Thoracic aorta (tissue), 2 donors: ENCODE measurements at regions not wholly inside any gene's neighbourhood (a gene's known extent, or its start where the extent isn't known, plus 50 kb on each side); places are given as distances from the start of the nearest gene placed in this dataset.
"Not testable (repeated sequence)": the region's sequence is repeated elsewhere in the genome, so short reads cannot be mapped to it uniquely, and the experiment has no call there.

ENCODE experiments used
- ATAC-seq: fragments of 150-250 bp; one replicate; pipeline ENCODE4 v1.8.0; 2017; ENCODE audit warnings: low read depth; ENCODE audit not compliant: insufficient number of reproducible peaks, low FRiP score
- DNase-seq: peaks from one replicate; pipeline ENCODE4 v3.0.0-alpha.2; 2020; ENCODE audit warnings: low spot score
- H3K27ac ChIP-seq, 2 donors: fragments of 200-600 bp; sonication (generic); 1 replicate in 1 of 2; 2 replicates in 1 of 2; pipeline ENCODE4 v1.5.1; 2016; ENCODE audit warnings: mild to moderate bottlenecking in 2 of 2, moderate library complexity in 2 of 2
- H3K27me3 ChIP-seq: fragments of 200-600 bp; sonication (generic); replicated peaks from 2 replicates; pipeline ENCODE4 v1.6.0; 2016; ENCODE audit warnings: mild to moderate bottlenecking; ENCODE audit not compliant: insufficient read depth
- H3K36me3 ChIP-seq: fragments of 200-600 bp; sonication (generic); one replicate; pipeline ENCODE4 v1.5.1; 2016
- H3K4me1 ChIP-seq, 2 donors: fragments of 200-600 bp; sonication (generic); 1 replicate in 1 of 2; 2 replicates in 1 of 2; pipeline versions ENCODE4 v1.5.1 to v1.6.0; 2016; ENCODE audit warnings: low read depth in 2 of 2, mild to moderate bottlenecking in 1 of 2; ENCODE audit not compliant: control insufficient read depth in 1 of 2
- H3K4me3 ChIP-seq: fragments of 200-600 bp; sonication (generic); 2 replicates; pipeline ENCODE4 v1.5.1; 2016; ENCODE audit warnings: mild to moderate bottlenecking
- H3K9me3 ChIP-seq: fragments of 200-600 bp; sonication (generic); 2 replicates; pipeline ENCODE4 v1.5.1; 2016
- CTCF ChIP-seq: fragments of 200-600 bp; sonication (generic); IDR thresholded peaks from one replicate; pipeline ENCODE4 v1.5.1; 2019; ENCODE audit warnings: antibody characterized with exemption

DNA sequence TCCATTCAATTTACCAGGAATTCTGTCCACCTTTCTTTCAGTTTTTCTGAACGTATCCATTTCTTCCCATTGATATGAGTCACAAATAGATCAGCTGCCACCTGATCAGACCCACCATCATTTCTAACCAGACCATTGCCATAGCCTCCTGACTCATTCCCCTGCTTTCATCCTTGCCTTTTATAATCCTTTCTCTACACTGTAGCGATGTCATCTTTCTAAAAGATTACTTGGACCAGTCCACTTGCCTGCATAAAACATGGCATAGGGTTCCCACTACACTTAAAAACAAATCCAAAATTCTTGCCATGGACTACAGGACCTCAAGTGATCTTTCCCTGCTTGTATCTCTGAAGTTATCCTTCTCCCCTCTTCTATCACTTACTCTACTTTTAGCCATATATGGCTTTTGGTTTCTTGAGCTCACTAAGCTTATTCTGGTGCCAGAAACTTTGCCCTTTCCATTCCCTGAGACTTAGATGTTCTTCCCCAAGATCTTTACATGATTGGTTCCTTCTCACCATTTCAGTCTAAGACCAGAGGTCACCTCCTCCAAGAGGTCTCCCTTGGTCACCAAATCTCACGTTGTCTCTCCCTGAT lies 149.5 kb upstream of the KRR1 start:
- no peaks in the 10 kb centered on the region for H3K27me3 ChIP-seq
- no peaks in the 10 kb centered on the region for H3K9me3 ChIP-seq
- H3K4me3 ChIP-seq = no peak overlapping the region
- peaks cover 0 to 28% of the 10 kb centered on the region in 2 donors for H3K4me1 ChIP-seq
- H3K36me3 ChIP-seq = no peaks in the 10 kb centered on the region
- ATAC-seq (no peak), DNase-seq (no peak)
- TF ChIP-seq CTCF = no peak
- no peak overlapping the region for H3K27ac ChIP-seq

DNA sequence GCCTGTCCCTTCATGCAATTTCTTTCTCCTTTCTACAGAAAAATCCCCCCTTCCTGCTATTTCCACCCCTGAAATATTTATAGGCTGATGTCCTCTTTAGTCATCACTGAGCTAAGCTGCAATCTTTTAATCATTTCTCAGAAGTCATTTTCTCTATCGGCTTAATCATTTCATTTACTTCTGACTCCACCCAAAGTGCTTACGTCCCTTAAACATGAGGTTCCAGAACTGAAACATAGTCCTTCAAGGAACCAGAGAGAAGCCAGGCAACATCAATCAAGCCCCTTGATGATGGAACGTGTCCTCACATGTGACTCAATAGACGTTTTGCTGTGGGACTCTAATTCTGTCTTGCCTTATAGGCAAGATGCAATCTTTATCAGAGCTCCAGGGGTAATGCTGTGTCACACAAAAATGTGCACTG lies 148.7 kb upstream of the KRR1 start:
- no peaks in the 10 kb centered on the region for H3K36me3 ChIP-seq
- DNase-seq (no peak), ATAC-seq (no peak)
- H3K4me1 ChIP-seq = peaks cover 0 to 29% of the 10 kb centered on the region in 2 donors
- TF ChIP-seq CTCF = no peak
- H3K9me3 ChIP-seq = no peaks in the 10 kb centered on the region
- H3K4me3 ChIP-seq = no peak overlapping the region
- no peaks in the 10 kb centered on the region for H3K27me3 ChIP-seq
- H3K27ac ChIP-seq = no peak overlapping the region

DNA sequence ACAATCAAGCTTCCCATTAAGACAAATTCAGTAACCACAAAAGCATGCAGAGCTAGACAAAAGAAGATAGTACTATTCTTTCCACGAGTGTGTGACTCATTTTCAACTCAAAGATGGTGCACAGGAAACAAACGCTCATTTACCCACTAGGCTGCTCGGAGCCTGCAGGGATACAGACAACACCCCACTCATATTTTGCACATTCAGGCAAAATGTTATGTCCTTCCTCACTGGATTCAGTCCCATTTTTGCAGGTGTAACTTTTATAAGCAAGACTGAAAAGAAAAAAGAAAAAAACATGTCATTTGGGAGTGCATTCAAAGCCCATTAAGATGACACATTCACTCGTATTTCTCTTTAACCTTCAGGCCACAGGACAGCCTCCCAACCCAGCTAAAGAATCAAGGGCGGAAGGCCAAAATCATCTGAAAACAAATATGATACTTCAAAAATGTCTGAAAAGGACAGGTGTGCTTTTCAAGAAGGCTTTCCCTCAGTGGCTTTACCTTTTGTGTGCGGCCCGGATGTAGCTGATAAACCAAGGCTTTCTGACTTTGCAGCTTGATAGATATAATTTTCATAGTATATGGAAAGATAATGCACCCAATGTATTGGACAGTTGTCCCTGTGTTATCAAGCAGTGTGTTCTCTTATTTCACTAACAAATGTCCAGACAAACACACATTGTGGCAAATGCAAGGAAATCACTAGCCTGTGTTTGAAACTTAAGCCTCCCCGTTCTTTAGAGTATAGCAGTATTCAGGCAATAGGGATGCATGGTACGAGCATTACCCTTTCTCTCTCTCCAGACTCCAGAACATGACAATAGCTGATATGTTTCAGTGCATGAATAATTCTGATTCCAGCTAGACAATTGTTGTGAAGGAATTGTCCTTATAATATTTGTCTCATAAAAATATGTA lies 147.8 kb upstream of the KRR1 start:
- H3K27me3 ChIP-seq = no peaks in the 10 kb centered on the region
- TF ChIP-seq CTCF = no peak
- no peak overlapping the region for H3K4me3 ChIP-seq
- no peaks in the 10 kb centered on the region for H3K9me3 ChIP-seq
- H3K27ac ChIP-seq = no peak overlapping the region
- DNase-seq (no peak), ATAC-seq (no peak)
- H3K4me1 ChIP-seq = peaks cover 0 to 29% of the 10 kb centered on the region in 2 donors
- H3K36me3 ChIP-seq = no peaks in the 10 kb centered on the region

DNA sequence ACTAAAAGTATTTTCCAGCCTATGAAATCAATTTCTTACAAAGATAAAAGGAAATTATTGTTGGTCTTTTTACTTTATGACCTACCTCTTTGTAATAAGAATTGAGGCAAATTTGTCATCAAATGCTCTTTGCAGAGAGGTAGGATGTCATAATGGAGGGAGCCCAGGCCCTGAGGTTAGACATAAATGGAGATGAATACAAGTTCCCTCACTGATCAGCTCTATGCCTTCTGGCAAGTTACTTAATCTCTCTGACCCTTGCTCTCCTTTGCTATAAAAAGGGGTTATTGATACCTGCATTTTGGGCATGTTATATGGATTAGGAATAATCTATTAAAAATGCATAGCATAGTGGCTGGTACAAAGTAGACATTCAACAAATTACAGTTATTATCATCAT lies 146.9 kb upstream of the KRR1 start:
- ATAC-seq = no peak
- no peak overlapping the region for H3K4me3 ChIP-seq
- H3K36me3 ChIP-seq = no peaks in the 10 kb centered on the region
- H3K27ac ChIP-seq = no peak overlapping the region
- H3K4me1 ChIP-seq = peaks cover 0 to 29% of the 10 kb centered on the region in 2 donors
- H3K9me3 ChIP-seq = no peaks in the 10 kb centered on the region
- TF ChIP-seq CTCF = no peak
- no peaks in the 10 kb centered on the region for H3K27me3 ChIP-seq
- no peak for DNase-seq

DNA sequence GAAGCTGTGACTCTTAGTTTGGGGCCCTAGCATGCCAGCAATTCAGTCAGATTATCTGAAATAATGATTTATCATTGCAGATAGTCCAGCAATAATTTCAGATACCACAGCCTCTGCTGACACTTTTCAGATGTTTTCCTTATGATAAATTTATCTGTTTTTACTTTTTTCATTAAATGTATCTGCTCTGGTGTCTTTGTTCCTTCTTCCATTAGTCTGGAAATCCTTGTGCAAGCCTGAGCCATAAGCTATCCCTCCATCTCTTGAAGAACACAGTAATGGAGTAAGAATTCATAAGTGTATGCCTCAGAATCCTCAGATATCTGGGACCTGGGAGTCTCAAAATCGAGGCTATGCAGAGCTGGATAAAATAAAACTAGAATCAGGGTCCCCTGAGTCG lies 146.4 kb upstream of the KRR1 start:
- Histone ChIP-seq H3K9me3 (no peaks in the 10 kb centered on the region), H3K27ac (no peak overlapping the region), H3K4me3 (no peak overlapping the region), H3K27me3 (no peaks in the 10 kb centered on the region), H3K36me3 (no peaks in the 10 kb centered on the region), H3K4me1 (peaks cover 0 to 28% of the 10 kb centered on the region in 2 donors)
- DNase-seq = no peak
- ATAC-seq = no peak
- no peak for TF ChIP-seq CTCF

- ATAC-seq, H3K9me3 ChIP-seq: not testable (repeated sequence)
These were observed 145.9 kb upstream of the KRR1 start for GRCh38 chr12:75657354-75657753.

More at GRCh38 chr12:75657354-75657753, 145.9 kb upstream of the KRR1 start:
- not testable (repeated sequence) for H3K4me3 ChIP-seq, H3K27ac ChIP-seq, H3K36me3 ChIP-seq, DNase-seq, H3K27me3 ChIP-seq
- peaks cover 0 to 23% of the 10 kb centered on the region in 2 donors for H3K4me1 ChIP-seq
